GM21723 (cell line): ENCODE measurements at regions not wholly inside any gene's neighbourhood (a gene's known extent, or its start where the extent isn't known, plus 50 kb on each side); places are given as distances from the start of the nearest gene placed in this dataset.

ENCODE experiments used
- ATAC-seq: cut with Tn5 transposase; IDR thresholded peaks from one replicate; pipeline ENCODE4 v1.9.1; 2021; ENCODE audit warnings: mild to moderate bottlenecking, moderate library complexity; ENCODE audit not compliant: unreplicated experiment

DNA sequence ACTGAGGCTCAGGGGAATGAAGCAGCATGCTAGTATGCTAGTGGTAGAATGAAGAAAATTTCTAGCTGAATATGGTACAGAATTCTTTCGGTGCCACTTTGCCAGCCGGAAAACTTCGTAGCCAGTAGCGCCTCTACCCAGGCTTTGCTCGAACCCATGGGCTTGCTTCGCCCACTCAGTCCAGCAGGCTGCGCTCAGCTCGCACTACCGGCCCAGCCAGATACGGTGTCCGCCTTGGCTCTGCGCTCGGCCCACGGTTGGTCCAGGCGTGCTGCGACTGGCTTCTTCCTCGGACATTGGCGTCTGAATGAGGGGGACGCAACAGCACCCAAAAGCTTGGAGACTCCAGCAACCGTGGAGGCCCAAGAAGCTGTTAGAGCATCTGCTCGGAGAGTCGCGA, 372.5 kb upstream of the CDH8 start:
- ATAC-seq: no peak

- ATAC-seq: no peak
Observed at GRCh38 chr16:62406387-62406786, 370.1 kb upstream of the CDH8 start.

GRCh38 chr16:62404842-62405611, 368.8 kb upstream of the CDH8 start:
- ATAC-seq: no peak

GRCh38 chr16:62392698-62393097, 356.5 kb upstream of the CDH8 start:
- ATAC-seq: no peak

DNA sequence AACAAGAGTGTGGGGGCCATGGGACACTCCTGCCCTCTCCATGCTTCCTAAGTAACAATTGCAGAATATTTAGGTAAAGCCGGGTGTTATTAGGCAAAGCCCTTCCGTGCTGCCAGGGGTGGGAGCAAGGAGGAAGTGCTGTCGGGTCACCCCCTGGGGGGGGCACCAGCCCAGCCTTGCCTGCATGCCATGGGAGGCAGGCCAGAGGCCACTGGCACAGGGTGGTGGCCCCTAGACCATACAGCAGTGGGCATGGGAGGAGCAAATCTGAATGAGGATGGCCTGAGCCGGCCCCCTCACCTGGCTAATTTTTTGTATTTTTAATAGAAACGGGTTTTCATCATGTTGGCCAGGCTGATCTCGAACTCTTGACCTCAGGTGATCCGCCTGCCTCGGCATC, 355.7 kb upstream of the CDH8 start:
- no peak for ATAC-seq

GRCh38 chr16:62391134-62391533, 354.9 kb upstream of the CDH8 start:
- ATAC-seq: no peak

DNA sequence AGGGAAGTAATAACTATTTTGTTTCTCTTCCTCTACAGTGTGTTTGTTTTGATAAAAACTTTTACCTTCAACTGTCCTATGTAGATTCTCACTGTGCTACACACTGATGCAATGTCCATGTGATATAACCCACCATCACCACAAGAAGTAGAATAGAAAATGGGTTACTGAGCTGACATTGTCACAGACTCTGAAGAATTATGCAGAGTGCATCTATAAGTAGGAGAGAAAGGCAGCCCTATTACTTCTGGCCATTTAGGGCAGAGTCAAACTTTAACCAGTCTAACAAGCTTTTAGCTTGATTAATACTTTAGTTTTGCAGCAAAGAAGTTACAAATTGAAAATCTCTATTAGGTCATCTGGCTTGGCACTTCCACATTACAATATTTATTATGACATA, 354.0 kb upstream of the CDH8 start:
- no peak for ATAC-seq

GRCh38 chr16:62386411-62386810, 350.2 kb upstream of the CDH8 start:
- no peak for ATAC-seq

- ATAC-seq: no peak
Observed at GRCh38 chr16:62383941-62384340, 347.7 kb upstream of the CDH8 start.

GRCh38 chr16:62370445-62370844, 334.2 kb upstream of the CDH8 start:
- no peak for ATAC-seq

DNA sequence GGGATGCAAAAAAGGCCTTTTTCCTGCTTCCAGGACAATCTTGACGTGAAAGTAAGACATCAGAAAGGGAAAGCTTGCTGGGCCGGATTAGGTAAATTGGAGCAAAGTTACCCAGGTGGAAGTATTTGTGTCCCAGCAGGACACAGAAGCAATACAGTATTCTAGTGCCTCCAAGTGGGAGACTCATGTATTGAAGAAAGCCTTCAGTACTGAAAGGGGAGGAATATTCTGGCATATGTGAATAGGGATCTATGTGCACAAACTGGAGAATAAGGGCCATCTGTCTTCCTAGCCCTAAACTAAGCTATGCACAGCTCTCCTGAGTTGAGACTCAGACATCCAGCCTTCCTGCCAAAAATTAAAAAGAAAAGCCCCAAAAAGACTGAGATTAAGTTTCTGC, 327.3 kb upstream of the CDH8 start:
- ATAC-seq: no peak

GRCh38 chr16:62353355-62353754, 317.1 kb upstream of the CDH8 start:
- no peak for ATAC-seq

DNA sequence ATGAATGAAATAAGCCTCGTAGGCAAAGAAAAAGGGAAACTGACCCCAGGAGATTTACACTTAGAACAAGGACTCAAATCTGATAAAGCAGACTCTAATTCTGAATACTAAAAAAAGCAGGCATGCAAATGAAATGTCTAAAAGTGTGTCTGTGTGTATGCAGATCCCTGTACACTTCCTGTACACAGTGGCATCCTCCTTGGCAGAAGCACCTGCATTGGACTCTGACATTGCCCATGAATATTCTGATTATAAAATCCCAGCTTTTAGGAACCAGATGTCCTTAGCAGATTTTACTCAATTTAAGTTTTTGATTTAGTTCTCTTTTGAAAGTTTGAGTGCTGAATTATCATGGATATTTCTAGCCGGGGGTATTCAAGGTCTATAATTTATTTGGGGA, 306.0 kb upstream of the CDH8 start:
- no peak for ATAC-seq

- ATAC-seq: no peak
Observed at GRCh38 chr16:62335356-62335755, 299.1 kb upstream of the CDH8 start.

- no peak for ATAC-seq
Observed at GRCh38 chr16:62321606-62322005, 285.4 kb upstream of the CDH8 start.

DNA sequence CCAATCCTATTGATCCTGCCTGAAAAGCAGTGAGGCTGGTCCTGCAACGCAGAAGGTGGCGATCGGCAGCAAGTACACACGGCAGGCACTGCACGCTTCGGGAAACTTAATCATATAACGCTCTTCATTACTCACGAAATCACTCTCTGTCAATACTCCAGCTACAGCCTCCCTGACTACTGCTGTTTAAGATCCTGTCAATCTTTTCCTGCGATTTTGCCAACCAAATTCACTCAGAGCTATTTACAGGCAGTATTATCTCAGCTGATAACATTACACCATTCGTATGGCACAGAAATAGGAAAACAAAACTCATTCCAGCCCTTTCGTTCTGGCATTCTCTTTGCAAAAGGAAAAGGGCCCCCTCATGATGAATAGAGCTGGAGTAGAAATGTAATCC, 262.4 kb upstream of the CDH8 start:
- ATAC-seq: no peak

GRCh38 chr16:62294213-62294972, 258.2 kb upstream of the CDH8 start:
- no peak for ATAC-seq

- ATAC-seq: no peak
Observed at GRCh38 chr16:62288990-62289629, 252.9 kb upstream of the CDH8 start.

- ATAC-seq: no peak
Observed at GRCh38 chr16:62280506-62280905, 244.3 kb upstream of the CDH8 start.

GRCh38 chr16:62277942-62278341, 241.7 kb upstream of the CDH8 start:
- ATAC-seq: no peak

DNA sequence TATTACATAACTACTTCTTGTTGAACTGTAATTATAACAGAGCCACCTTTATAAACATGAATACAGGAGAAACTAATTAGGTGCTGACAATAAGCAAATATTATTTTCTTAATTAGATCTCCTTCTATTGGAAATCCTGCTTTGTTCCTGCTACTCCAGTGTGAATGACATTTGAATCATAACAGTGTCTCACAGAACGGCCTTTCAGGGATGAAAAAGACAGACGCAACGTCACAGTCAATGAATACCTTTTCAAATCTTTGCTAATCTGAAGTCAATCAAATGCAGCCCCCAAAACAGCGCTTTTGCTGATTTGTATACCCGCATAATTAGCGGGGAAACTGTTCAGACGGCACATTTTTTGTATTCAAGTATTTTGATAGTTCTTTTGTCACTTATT, 240.4 kb upstream of the CDH8 start:
- no peak for ATAC-seq

DNA sequence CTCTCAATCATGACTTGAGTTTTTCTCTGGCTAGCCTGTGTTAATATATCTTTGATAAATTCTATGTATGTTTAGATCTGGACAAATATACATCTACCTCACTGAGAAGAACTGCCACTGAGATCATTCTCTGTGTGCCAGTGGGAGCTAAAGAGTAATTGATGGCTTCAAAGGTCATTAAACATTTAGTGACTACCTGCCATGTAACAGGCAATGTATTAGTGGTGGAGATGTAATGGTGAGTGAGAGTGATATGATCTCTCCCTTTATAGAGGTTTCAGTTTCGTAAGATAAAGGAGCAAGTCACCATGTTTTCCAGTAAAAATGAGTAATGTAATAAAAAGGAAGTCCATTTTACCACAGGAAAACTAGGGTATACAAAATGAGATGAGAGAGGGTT, 235.8 kb upstream of the CDH8 start:
- no peak for ATAC-seq
